ENCODE measurements at regions not wholly inside any gene's neighbourhood (a gene's known extent, or its start where the extent isn't known, plus 50 kb on each side); places are given as distances from the start of the nearest gene placed in this dataset.

DNA sequence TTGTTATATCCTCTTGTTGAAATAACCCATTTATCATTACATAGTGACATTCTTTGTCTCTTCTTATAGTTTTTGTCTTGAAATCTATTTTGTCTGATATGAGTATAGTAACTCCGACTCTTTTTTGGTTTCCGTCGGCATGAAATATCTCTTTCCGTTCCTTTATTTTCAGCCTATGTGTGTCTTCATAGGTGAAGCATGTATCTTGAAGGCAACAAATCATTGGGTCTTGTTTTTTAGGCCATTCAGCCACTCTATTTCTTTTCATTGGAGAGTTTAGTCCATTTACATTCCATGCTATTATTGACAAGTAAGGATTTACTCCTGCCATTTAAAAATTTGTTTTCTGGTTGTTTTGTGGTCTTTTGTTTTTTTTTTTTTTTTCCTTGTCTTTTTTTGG, 441.9 kb upstream of the KAZN start:
- no peak for TF ChIP-seq EZH2 (IDR thresholded peaks at IDR 0.05; ENCODE audit: borderline replicate concordance, insufficient read depth, low read depth, low read length, poor library complexity, severe bottlenecking)
- TF ChIP-seq, protein P1, sequence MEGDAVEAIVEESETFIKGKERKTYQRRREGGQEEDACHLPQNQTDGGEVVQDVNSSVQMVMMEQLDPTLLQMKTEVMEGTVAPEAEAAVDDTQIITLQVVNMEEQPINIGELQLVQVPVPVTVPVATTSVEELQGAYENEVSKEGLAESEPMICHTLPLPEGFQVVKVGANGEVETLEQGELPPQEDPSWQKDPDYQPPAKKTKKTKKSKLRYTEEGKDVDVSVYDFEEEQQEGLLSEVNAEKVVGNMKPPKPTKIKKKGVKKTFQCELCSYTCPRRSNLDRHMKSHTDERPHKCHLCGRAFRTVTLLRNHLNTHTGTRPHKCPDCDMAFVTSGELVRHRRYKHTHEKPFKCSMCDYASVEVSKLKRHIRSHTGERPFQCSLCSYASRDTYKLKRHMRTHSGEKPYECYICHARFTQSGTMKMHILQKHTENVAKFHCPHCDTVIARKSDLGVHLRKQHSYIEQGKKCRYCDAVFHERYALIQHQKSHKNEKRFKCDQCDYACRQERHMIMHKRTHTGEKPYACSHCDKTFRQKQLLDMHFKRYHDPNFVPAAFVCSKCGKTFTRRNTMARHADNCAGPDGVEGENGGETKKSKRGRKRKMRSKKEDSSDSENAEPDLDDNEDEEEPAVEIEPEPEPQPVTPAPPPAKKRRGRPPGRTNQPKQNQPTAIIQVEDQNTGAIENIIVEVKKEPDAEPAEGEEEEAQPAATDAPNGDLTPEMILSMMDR (IDR thresholded peaks at IDR 0.05): no peak

Measured in B cell (primary cell).